PC-9 (cell line): ENCODE measurements at regions not wholly inside any gene's neighbourhood (a gene's known extent, or its start where the extent isn't known, plus 50 kb on each side); places are given as distances from the start of the nearest gene placed in this dataset.

Experiments
- EZH2 ChIP-seq: fragments of 200-600 bp; sonication (generic); IDR thresholded peaks from 2 replicates; pipeline ENCODE4 v1.8.0; 2017; ENCODE audit warnings: antibody characterized with exemption, low read depth
- TF ChIP-seq, protein P1 (sequence below): fragments of 200-600 bp; sonication (generic); conservative IDR thresholded peaks from 2 replicates; pipeline ENCODE4 v1.6.1; 2017; ENCODE audit warnings: mixed run types, antibody characterized with exemption, mild to moderate bottlenecking, moderate library complexity

DNA sequence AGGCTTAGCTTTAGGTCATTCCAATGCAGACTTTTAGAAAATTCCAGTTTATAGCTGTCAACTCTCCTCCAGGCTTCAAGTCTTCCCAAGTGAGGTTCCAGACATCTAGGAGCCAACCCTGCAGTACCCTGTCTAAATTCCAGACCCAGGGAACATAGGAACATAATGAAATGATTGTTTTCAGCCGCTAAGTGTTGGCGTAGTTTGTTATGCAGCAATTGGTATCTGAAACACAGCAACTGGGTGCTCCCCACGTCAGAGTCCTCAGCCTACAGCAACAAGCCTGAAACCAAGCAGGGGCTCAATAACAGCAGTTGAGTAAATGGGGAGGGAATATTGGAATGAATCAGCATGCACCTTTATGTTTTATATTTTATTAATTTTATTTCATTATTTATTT lies 66.8 kb downstream of the BOD1 start:
- TF ChIP-seq, protein P1, sequence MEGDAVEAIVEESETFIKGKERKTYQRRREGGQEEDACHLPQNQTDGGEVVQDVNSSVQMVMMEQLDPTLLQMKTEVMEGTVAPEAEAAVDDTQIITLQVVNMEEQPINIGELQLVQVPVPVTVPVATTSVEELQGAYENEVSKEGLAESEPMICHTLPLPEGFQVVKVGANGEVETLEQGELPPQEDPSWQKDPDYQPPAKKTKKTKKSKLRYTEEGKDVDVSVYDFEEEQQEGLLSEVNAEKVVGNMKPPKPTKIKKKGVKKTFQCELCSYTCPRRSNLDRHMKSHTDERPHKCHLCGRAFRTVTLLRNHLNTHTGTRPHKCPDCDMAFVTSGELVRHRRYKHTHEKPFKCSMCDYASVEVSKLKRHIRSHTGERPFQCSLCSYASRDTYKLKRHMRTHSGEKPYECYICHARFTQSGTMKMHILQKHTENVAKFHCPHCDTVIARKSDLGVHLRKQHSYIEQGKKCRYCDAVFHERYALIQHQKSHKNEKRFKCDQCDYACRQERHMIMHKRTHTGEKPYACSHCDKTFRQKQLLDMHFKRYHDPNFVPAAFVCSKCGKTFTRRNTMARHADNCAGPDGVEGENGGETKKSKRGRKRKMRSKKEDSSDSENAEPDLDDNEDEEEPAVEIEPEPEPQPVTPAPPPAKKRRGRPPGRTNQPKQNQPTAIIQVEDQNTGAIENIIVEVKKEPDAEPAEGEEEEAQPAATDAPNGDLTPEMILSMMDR, result no peak
- TF ChIP-seq EZH2, result no peak
